BE2C (cell line): ENCODE measurements at regions not wholly inside any gene's neighbourhood (a gene's known extent, or its start where the extent isn't known, plus 50 kb on each side); places are given as distances from the start of the nearest gene placed in this dataset.
A peak's percentile ranks its signal among the peaks of the same experiment; 100 is the strongest.

ENCODE experiments used
- DNase-seq: peaks from one replicate; pipeline ENCODE4 v3.0.0-alpha.2; 2020
- H3K27me3 ChIP-seq: fragments of 250-450 bp; sonication (Bioruptor Pico); 2 replicates; pipeline ENCODE4 v1.5.1; 2020; ENCODE audit warnings: mild to moderate bottlenecking
- H3K36me3 ChIP-seq: fragments of 250-450 bp; sonication (Bioruptor Pico); 2 replicates; pipeline ENCODE4 v1.5.1; 2020; ENCODE audit warnings: mild to moderate bottlenecking
- H3K4me1 ChIP-seq: fragments of 250-450 bp; sonication (Bioruptor Pico); 2 replicates; pipeline ENCODE4 v1.5.1; 2020
- H3K4me3 ChIP-seq: 2 replicates; pipeline ENCODE4 v1.5.1; 2011; ENCODE audit warnings: low read depth, low read length
- H3K9me3 ChIP-seq: fragments of 250-450 bp; sonication (Bioruptor Pico); 2 replicates; pipeline ENCODE4 v1.5.1; 2020
- CTCF ChIP-seq: IDR thresholded peaks from 2 replicates; pipeline ENCODE4 v1.5.1; 2012; ENCODE audit warnings: mild to moderate bottlenecking, low read depth, low read length

- peak; percentile 63 for DNase-seq
Measured at GRCh38 chr15:80308002-80308401, 56.0 kb upstream of the CTXND1 start.

DNA sequence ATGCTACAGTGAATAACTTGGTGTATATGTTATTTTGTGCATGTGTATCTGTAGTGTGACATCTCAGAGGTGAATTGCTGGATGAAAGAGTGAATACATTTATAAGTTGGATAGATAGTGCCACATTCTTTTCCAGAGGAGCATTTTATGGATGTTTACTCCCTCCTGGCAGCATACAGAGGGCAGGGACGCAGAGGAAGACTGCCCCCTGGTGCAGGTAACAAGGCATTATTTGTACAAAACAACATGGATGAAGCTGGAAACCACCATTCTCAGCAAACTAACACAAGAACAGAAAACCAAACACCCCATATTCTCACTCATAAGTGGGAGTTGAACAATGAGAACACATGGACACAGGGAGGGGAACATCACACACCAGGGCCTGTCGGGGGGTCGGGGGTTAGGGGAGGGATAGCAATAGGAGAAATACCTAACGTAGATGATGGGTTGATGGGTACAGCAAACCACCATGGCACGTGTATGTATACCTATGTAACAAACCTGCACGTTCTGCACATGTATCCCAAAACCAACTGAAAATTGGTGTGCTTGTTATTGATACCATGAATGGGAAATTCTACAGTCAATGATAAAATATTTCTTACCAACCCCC, 57.9 kb upstream of the CTXND1 start:
- H3K36me3 ChIP-seq, result no peaks in the 10 kb centered on the region
- H3K4me1 ChIP-seq, result no peaks in the 10 kb centered on the region
- peaks cover 17% of the 10 kb centered on the region for H3K27me3 ChIP-seq
- no peak overlapping the region for H3K4me3 ChIP-seq
- peak; percentile 67 for TF ChIP-seq CTCF
- DNase-seq, result peak; percentile 37
- H3K9me3 ChIP-seq, result no peaks in the 10 kb centered on the region

More at GRCh38 chr15:80308002-80308401, 56.0 kb upstream of the CTXND1 start:
- Histone ChIP-seq H3K4me1 (no peaks in the 10 kb centered on the region), H3K27me3 (peaks cover 17% of the 10 kb centered on the region), H3K4me3 (no peak overlapping the region), H3K36me3 (no peaks in the 10 kb centered on the region), H3K9me3 (no peaks in the 10 kb centered on the region)
- TF ChIP-seq CTCF, result peak; percentile 54

- Histone ChIP-seq H3K4me1 (no peaks in the 10 kb centered on the region), H3K9me3 (no peaks in the 10 kb centered on the region), H3K27me3 (peaks cover 17% of the 10 kb centered on the region), H3K36me3 (no peaks in the 10 kb centered on the region), H3K4me3 (no peak overlapping the region)
- TF ChIP-seq CTCF, result no peak
- DNase-seq, result no peak
Measured at GRCh38 chr15:80310776-80311175, 58.8 kb upstream of the CTXND1 start.

DNA sequence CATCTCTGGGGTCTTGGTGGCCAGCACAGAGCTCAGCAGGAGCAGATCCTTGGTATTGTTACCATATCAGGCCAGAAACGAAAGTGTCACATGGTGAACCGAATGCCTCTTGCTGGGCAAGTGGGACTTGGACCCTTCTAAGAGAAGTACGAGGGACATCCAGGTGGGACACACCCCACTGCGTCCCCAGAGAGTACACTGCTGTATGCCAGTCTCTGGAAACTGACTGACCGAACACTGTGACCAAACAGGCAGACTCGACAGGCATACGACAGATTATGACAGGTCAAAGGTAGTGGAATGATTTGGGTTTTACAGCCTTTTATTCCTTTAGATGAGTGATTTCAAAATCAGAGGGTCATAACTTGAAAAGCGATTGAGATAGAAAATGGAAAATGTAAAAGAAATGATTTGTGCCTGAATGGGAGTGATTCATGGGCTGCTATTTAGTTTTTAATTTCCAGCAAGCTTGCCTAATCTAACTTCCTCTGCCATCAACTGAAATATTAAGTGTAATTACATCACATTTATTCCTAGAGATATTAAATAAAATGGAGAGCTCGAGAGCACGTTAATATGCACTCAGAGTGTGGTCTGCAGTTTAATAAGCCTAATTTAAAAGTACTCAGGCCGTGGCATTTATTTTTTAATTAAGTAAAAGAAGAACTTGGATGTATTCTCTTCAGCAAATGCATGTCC, 63.4 kb upstream of the CTXND1 start:
- no peak for DNase-seq
- no peaks in the 10 kb centered on the region for H3K9me3 ChIP-seq
- H3K4me3 ChIP-seq, result no peak overlapping the region
- no peaks in the 10 kb centered on the region; the same call in 1 of the 2 replicates for H3K27me3 ChIP-seq
- TF ChIP-seq CTCF, result no peak
- H3K36me3 ChIP-seq, result no peaks in the 10 kb centered on the region
- H3K4me1 ChIP-seq, result no peaks in the 10 kb centered on the region

DNA sequence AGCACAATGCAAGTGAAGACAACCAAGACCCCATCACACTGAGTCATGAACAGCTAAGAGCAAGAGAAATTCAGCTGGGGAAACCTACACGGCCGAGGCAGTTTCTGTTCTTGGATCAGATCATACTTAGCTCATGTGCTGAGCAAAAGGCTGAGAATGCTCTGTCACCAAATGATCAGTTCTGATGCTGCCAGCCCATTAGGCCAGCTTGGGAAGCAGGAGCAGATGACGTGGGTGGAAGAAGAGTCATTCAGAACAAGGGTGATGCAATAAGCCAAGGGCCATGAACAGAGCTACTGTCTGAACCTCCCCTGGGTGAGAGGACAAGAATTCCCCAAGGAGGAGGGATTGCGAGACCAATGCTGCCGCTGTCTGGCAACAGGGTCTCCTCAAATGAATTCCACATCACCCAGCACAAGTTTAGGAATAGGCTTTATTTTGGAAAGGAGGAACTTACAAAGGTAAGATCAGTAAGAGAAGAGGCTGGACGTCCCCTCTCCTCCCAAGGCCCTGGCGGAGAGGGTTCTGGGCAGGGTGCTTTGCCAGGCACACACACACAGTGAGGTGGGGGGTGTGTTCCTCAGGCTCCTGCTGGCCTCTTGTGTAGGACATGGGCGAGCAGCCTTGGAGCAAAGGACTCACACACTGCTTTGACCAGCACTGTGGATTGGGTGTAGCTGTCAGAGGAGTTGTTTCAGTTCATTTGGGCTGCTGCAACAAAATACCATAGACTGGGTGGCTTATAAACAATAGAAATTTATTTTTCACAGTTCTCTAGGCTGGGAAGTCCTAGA, 65.6 kb upstream of the CTXND1 start:
- Histone ChIP-seq H3K36me3 (no peaks in the 10 kb centered on the region), H3K4me3 (no peak overlapping the region), H3K4me1 (no peaks in the 10 kb centered on the region), H3K27me3 (peaks cover 7% of the 10 kb centered on the region; the same call in 1 of the 2 replicates), H3K9me3 (no peaks in the 10 kb centered on the region)
- DNase-seq, result no peak
- TF ChIP-seq CTCF, result no peak

DNA sequence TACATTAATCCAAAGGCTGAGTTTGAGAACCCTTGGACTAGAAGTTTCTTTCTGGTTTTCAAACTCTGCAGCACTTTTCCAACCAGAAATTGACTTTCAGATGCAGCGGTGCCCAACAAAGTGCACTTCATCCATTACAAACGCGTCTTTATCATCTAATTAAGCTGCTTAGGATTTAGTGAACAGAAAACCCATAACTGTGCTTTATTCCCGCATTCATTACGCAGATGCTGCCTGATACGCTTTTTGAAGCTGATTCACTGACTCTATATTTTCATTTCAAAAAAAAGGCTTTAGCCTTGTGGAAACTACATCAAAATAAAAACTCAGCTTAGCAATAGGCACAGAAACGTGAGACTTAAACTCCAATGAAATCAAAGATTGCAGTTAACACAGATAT, 69.8 kb upstream of the CTXND1 start:
- no peak for TF ChIP-seq CTCF
- Histone ChIP-seq H3K36me3 (no peaks in the 10 kb centered on the region), H3K4me3 (no peak overlapping the region), H3K27me3 (0 out of 2 replicates have a peak, but pooled peaks cover 7% of the 10 kb centered on the region), H3K9me3 (no peaks in the 10 kb centered on the region), H3K4me1 (no peaks in the 10 kb centered on the region)
- DNase-seq, result no peak
